ENCODE measurements at regions not wholly inside any gene's neighbourhood (a gene's known extent, or its start where the extent isn't known, plus 50 kb on each side); places are given as distances from the start of the nearest gene placed in this dataset.

- no peak overlapping the region for H3K27ac Mint-ChIP-seq
- H3K27me3 Mint-ChIP-seq (ENCODE audit: low read depth): no peaks in the 10 kb centered on the region
- TF ChIP-seq CTCF (IDR thresholded peaks at IDR 0.05; ENCODE audit: unreplicated experiment): no peak
- peaks cover 13% of the 10 kb centered on the region for H3K9me3 Mint-ChIP-seq
- H3K36me3 Mint-ChIP-seq: no peaks in the 10 kb centered on the region
- no peaks in the 10 kb centered on the region for H3K4me1 Mint-ChIP-seq
- DNase-seq (ENCODE audit: low spot score in 2 of 2, unreplicated experiment in 2 of 2): no peak
- no peak overlapping the region for H3K4me3 Mint-ChIP-seq
Measured at GRCh38 chr12:33786532-33786931, 235.8 kb upstream of the ALG10 start.

DNA sequence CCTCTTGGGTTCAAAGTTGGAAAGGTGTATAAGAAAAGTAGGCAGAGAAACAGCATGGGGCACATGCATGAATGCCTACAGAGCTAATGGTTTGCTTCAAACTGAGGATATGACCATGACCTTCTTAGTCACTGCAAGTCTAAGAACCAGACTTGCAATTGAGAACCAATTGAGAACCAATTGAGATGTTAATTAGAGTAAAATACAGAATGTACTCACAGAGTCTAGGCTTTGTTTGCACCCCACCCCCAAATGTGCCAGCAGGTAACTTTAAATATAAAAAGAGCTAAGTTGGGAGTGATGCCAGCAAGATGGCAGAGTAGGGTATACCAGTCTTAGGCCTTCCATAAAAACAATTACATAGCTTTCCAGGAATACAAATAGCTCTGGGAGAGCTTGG, 227.3 kb upstream of the ALG10 start:
- Mint-ChIP-seq H3K27me3 (ENCODE audit: low read depth) (no peaks in the 10 kb centered on the region), H3K27ac (no peak overlapping the region), H3K9me3 (peaks cover 29% of the 10 kb centered on the region), H3K36me3 (no peaks in the 10 kb centered on the region), H3K4me1 (no peaks in the 10 kb centered on the region), H3K4me3 (no peak overlapping the region)
- DNase-seq (ENCODE audit: low spot score in 2 of 2, unreplicated experiment in 2 of 2): no peak
- TF ChIP-seq CTCF (IDR thresholded peaks at IDR 0.05; ENCODE audit: unreplicated experiment): no peak

DNA sequence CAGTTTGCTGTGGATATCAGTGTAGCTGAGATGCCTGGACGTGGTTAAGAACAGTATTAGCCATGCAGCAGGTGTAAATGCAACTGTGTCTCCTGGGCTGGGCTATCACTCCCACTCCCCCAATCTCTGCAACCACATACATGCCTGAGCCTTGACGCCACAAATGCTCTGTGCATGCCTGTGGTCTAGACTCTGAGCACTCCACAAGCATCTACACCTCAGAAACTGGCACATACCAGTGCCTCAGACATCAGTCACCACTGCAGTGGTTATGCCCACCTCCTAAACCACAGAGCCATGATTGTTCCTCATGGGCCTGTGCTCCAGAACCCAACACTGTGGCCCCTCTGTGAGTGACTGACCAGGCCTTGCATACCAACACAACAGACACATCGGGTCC, 226.8 kb upstream of the ALG10 start:
- H3K4me1 Mint-ChIP-seq: no peaks in the 10 kb centered on the region
- H3K4me3 Mint-ChIP-seq: no peak overlapping the region
- DNase-seq (ENCODE audit: low spot score in 2 of 2, unreplicated experiment in 2 of 2): no peak
- no peaks in the 10 kb centered on the region for H3K36me3 Mint-ChIP-seq
- H3K9me3 Mint-ChIP-seq: peaks cover 26% of the 10 kb centered on the region
- H3K27me3 Mint-ChIP-seq (ENCODE audit: low read depth): no peaks in the 10 kb centered on the region
- TF ChIP-seq CTCF (IDR thresholded peaks at IDR 0.05; ENCODE audit: unreplicated experiment): no peak
- no peak overlapping the region for H3K27ac Mint-ChIP-seq

DNA sequence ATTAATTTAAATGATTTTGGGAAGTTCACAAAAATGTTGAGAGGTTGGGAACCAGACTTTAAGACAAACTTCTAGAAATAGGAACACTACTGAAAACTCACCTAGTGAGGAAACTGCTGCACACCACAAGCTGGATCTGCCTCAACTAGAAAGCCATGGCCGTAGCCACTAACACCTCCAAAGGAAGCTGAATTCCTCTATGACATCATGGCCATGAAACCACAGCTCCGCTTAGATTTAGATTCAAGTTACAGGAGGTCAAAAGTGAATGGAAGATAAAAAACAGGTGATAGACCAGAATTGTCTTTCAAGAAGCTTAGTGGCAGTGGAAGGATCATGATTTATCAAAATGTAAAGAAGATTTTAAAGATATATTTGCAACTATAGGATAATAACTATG, 208.8 kb upstream of the ALG10 start:
- H3K9me3 Mint-ChIP-seq: peaks cover 25% of the 10 kb centered on the region
- H3K27me3 Mint-ChIP-seq (ENCODE audit: low read depth): no peaks in the 10 kb centered on the region
- DNase-seq (ENCODE audit: low spot score in 2 of 2, unreplicated experiment in 2 of 2): no peak
- no peak overlapping the region for H3K27ac Mint-ChIP-seq
- H3K4me3 Mint-ChIP-seq: no peak overlapping the region
- no peaks in the 10 kb centered on the region for H3K4me1 Mint-ChIP-seq
- TF ChIP-seq CTCF (IDR thresholded peaks at IDR 0.05; ENCODE audit: unreplicated experiment): no peak
- H3K36me3 Mint-ChIP-seq: peaks cover 3% of the 10 kb centered on the region

DNA sequence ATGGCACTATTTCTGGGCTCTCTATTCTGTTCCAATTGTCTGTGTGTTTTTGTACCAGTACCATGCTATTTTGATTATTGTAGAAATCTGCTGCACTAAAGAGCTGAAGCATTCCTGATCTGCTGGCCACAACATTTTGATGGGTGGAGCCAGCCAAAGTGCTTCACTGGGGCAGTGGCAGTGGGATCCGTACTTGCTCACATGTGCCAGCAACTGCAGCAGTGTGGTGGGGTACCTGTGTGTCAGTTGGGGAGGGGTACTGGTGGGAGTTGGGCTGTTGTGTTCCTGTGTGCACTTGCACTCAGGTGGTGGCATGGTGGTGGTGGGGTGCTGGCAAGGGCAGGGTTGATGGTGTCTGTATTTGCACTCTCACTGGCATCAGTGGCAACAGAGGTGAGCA, 204.6 kb upstream of the ALG10 start:
- H3K4me1 Mint-ChIP-seq: no peaks in the 10 kb centered on the region
- no peak for TF ChIP-seq CTCF (IDR thresholded peaks at IDR 0.05; ENCODE audit: unreplicated experiment)
- peaks cover 40% of the 10 kb centered on the region for H3K9me3 Mint-ChIP-seq
- no peaks in the 10 kb centered on the region for H3K27me3 Mint-ChIP-seq (ENCODE audit: low read depth)
- no peak overlapping the region for H3K4me3 Mint-ChIP-seq
- DNase-seq (ENCODE audit: low spot score in 2 of 2, unreplicated experiment in 2 of 2): no peak
- no peak overlapping the region for H3K27ac Mint-ChIP-seq
- peaks cover 3% of the 10 kb centered on the region for H3K36me3 Mint-ChIP-seq

DNA sequence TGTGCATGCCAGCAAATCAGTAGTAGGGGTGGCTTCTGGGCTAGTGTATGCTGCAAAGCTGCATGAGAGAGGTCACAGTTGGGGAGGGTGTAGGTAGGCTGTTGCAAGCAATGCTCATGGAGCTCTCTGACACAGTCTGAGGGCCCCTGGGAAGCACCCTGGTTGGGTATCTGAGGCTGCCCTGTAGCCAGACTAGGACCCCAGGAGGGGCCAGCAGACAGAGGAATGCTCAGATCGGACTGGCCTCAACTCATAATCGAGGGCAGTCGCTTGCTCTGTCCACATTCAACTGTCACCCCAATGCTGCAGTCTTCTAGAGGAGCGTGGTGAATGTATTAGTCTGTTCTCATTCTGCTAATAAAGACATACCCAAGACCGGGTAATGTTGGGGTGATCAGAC, 204.0 kb upstream of the ALG10 start:
- TF ChIP-seq CTCF (IDR thresholded peaks at IDR 0.05; ENCODE audit: unreplicated experiment): no peak
- Mint-ChIP-seq H3K27me3 (ENCODE audit: low read depth) (no peaks in the 10 kb centered on the region), H3K36me3 (peaks cover 3% of the 10 kb centered on the region), H3K27ac (no peak overlapping the region), H3K4me1 (no peaks in the 10 kb centered on the region), H3K4me3 (no peak overlapping the region), H3K9me3 (peaks cover 40% of the 10 kb centered on the region)
- DNase-seq (ENCODE audit: low spot score in 2 of 2, unreplicated experiment in 2 of 2): no peak
